ENCODE measurements at regions not wholly inside any gene's neighbourhood (a gene's known extent, or its start where the extent isn't known, plus 50 kb on each side); places are given as distances from the start of the nearest gene placed in this dataset.
A peak's percentile ranks its signal among the peaks of the same experiment; 100 is the strongest.
"Not testable (repeated sequence)": the region's sequence is repeated elsewhere in the genome, so short reads cannot be mapped to it uniquely, and the experiment has no call there.

DNA sequence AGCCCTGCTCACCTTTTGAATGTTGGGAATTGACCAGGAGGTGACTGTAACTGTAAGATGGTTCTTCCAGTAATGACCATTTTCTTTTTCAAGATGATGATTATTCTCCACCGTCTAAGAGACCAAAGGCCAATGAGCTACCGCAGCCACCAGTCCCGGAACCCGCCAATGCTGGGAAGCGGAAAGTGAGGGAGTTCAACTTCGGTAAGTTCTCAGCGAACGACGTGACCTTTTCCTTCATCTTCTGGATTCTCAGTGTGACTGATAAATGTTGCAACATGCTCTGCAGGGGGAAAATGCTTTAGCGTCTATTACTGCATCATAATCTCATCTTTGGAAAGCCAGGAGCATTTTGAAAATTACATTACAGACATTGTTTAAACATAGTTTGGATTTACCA lies 89.5 kb upstream of the SPDYE9 start:
- not testable (repeated sequence) for DNase-seq, ATAC-seq

DNA sequence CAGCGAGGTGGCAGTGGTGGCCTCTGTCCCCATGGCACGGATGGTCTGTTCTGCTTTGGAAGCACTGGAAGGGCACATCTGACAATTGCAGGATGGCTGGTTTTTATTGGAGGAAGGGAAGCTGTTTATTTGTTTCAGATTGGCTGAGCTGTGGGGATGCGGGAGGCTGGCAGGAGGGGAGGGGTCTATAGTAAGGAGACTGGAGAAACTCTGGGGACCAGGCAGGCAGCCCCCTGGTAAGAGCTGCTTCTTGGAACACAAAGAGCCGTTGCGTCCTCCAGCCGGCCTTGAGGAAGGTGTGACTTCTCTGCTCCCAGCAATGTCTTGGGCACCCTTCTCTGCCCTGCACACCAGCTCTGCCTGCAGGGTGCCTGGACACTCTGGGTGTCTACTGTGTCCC lies 85.1 kb upstream of the SPDYE9 start:
- DNase-seq, ATAC-seq: not testable (repeated sequence)

DNA sequence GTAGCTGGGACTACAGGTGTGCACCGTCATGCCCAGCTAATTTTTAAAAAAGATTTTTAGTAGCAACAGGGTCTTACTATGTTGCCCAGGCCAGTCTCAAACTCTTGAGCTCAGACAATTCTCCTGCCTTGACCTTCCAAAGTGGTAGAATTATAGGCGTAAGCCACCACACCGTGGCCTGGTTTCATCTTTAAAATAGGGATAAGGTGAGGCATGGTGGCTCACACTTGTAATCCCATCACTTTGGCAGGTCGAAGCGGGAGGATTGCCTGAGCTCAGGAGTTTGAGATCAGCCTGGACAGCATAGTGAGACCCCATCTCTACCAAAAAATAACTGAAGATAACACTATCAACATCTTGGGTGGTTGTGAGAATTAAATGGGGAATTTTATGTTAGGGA lies 84.6 kb upstream of the SPDYE9 start:
- not testable (repeated sequence) for ATAC-seq

DNA sequence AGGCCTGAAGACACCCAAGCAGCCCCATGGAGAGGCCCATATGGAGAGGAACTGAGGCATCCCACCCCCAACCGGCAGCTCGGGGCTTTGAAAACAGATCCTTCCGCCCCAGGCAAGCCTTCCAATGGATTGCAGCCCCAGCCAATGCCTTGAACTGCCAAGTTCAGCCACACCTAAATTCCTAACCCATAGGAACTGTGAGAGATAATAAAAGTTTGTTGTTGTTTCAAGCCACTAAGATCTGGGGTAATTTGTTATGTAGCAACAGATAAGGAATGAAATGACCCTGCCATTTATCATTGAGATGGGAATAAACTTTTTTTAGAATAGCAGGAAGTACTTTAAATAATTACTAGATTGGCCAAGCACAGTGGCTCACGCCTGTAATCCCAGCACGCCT lies 80.3 kb upstream of the SPDYE9 start:
- DNase-seq, ATAC-seq: not testable (repeated sequence)

More for the DNA sequence above, 84.6 kb upstream of the SPDYE9 start:
- DNase-seq = not testable (repeated sequence)

DNA sequence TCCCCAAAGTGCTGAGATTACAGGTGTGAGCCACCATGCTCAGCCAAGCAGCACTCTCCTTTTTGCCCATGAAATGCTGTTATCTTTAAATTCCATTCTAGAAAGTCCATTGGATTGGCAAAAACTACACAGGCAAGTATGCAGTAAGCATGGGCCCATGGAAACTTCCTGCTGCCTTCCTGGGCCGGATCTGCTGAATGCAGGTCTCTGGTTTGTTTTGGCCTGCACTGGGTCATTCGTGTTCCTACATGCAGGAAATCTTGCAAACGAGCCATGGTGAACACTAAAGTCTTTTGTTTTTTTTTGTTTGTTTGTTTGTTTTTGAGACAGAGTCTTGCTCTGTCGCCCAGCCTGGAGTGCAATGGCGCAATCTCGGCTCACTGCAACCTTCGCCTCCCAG lies 76.8 kb upstream of the SPDYE9 start:
- not testable (repeated sequence) for ATAC-seq, DNase-seq

DNA sequence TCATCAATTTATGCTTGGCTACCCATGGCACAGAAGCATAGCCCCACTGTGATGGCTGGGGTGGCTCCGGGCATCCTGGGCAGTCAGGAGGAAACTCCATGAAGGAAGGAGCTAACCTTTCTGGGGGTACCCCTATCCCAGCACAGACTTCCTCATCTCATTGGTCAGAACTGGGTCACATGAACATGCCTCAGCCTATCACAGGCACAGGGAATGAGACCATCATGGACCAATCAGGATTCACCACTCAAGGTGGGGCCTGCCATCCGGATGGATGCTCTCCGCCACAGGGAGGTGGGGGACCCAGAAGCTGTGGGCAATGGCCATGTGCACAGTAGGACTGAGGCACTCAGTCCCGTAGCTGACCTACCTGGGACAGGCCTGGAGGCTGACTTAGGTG lies 75.9 kb upstream of the SPDYE9 start:
- DNase-seq = not testable (repeated sequence)
- peak; percentile 14 for ATAC-seq

DNA sequence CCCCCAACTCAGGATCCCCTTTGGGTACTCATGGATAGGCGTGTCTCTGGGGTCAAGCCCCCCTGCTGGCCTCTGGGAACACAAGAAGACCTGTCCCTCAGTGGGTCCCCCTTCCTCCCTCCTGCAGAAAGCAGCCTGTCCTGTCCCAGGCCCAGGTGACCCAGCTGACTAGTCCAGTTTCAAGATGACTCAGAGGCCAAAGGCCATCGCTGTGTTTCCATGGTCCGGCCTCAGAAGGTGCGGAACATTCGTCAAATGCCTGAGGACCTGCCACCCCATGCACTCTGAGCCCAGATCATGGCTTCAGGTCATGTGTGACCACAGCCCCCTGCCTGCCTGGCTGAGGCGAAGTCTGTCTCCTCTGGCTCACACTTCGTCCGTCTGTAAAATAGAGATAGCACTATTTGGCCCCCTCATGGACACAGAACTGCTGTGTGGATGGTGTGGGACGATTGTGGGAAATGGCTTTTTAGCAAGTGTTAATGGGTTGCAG lies 71.4 kb upstream of the SPDYE9 start:
- not testable (repeated sequence) for ATAC-seq, DNase-seq

DNA sequence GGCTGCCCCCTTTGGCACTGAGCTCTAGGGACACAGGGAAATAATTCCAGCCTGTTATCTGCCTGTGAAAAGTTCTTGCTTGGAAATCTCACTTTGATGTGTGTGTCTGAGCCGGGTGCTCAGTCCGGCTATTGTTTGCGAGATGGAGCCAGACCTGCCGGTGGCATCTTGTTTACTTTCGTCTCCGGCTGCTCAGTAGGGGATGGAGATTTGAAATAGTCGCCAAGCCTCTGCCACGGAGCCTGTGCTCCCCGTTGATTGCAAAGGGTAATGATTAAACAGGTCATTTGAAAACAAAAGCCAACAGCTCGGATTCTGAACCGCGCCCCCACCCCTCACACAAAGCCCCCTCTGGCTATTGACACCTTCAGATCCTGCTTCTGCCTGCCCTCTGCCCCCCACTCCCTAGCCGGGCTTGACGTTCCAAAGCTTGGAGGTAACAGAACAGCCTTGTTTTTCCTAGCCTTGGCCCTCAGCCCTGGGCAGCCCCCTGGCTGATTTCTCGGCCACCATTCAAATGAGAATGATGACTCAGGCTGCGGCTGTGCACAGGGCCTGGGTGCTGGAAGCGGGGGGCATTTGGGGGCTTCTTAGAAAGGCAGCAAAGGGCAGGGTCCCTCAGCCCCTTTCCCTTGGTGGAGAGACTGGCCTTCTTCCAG lies 70.8 kb upstream of the SPDYE9 start:
- ATAC-seq, DNase-seq: not testable (repeated sequence)

DNA sequence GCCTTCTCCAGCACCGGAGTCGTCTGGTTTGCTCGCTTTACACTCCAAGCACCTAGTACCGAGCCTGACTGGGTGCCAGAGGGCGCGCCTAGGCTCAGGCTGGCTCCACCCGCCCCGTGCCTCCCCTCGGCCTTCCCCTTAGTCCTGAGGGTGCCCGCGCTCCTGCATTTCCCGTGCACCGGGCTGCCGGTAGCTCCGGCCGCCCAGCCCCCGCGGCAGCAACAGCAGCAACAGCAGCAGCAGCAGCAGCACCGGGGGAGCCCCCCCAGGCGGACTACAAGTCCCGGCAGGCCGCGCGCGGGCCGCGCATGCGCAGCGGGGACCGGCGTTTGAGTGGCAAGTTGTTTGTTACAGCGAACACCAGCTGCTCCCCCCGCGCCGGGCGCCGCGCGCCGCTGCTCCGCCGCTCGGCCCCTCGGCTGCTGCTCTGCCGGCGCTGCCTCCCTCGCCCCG lies 68.8 kb upstream of the SPDYE9 start:
- ATAC-seq (peak; percentile 96), DNase-seq (peak; percentile 80)

DNA sequence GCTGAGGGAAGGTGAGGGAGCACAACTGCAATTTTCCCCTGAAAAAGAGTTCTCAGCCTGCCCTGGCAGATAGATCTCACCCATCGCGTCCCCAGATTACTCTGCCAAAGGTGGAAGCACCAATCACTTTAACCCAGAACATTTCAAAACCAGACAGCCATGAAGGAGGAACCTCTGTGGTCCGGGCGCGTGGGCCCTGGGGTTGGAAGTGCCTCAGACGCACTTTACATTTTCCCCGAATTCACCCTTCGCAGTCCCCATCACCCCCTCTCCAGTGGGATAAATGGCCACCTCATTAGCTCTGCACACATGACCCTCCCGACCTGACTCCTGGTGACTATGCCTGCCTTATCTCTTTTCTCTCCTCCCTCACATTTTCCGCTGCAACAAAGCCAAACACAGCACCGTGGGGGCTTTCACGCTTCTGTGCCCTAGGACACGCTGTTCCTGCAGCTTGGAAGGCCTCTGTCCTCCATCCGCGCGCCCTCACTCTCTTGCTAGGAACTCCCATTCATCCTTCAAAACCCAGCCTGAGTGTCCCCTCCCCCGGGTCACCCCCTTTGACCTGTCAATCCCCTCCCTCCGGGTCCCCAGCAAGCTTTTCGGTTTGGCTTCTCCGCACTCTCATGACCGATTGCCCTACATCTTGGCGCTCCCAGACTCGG lies 68.2 kb upstream of the SPDYE9 start:
- peak; percentile 10 for DNase-seq
- ATAC-seq = not testable (repeated sequence)

DNA sequence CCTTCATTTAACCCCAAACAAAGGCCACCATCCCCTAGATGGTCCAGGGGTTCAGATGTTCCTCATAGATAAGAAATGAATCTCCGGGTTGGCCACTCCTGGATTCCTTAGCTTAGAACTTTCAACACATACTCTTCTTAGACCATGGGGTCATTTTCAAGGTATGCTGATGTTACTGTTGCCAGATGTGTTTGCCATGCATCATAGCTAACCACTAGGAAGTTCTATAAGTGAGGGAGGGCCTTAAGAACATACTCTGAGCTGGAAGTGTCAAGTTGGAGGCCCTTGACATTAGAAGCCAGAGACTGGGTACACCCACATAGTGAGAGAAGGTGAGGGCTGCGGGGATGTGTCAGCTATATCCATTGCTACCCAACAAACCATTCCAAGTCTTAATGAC lies 62.7 kb upstream of the SPDYE9 start:
- DNase-seq, ATAC-seq: not testable (repeated sequence)

DNA sequence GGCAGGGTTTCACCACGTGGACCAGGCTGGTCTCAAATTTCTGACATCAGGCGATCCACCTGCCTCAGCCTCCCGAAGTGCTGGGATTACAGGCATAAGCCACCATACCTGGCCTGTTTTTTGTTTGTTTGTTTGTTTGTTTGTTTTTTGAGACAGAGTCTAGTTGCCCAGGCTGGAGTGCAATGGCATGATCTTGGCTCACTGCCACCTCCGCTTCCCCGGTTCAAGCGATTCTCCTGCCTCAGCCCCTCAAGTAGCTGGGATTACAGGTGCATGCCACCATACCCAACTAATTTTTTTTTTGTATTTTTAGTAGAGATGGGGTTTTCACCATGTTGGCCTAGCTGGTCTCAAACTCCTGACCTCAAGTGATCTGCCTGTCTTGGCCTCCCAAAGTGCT lies 61.8 kb upstream of the SPDYE9 start:
- not testable (repeated sequence) for ATAC-seq, DNase-seq

DNA sequence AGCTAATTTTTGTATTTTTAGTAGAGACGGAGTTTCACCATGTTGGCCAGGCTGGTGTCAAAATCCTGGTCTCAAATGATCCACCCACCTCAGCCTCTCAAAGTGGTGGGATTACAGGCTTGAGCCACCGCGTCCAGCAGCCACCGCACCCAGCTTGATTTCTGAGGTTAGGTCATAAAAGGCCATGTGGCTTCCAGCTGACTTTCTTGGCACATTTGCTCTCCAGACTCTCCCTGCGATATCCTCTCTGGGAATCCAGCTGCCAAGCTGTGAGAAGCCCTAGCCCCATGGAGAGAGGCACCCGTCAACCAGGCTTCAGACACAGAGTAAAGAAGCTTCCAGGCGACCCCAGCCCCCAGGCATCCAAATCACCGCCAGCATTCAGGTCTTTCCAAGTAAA lies 58.2 kb upstream of the SPDYE9 start:
- ATAC-seq, DNase-seq: not testable (repeated sequence)

DNA sequence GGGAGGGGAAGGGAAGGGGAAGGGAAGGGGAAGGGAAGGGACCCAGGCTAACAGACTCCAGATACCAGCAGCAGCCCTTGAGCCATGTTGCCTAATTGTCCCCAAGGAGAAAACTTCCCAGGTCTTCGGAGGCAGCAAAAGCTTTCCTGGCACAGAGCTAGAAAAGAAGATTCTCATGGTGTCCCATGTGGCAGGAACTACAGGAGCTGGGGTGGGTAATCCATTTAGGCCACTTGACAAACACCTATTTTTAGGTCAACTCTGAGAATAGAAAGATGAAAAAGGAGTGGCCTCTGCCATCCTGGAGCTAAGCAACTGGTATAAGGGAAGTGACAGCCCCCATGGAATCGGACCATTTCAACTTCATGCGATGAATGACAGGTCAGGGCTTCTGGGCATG lies 52.1 kb upstream of the SPDYE9 start:
- not testable (repeated sequence) for DNase-seq, ATAC-seq

Data from stimulated activated naive CD8-positive, alpha-beta T cell treated with anti-CD3 and anti-CD28 coated beads, Interleukin-15, Interleukin-2, amounts not matched to agents 100 U/mL and 50 U/mL, for 24 hours (primary cell).